Memory B cell (primary cell): ENCODE measurements at regions not wholly inside any gene's neighbourhood (a gene's known extent, or its start where the extent isn't known, plus 50 kb on each side); places are given as distances from the start of the nearest gene placed in this dataset.
A peak's percentile ranks its signal among the peaks of the same experiment; 100 is the strongest.
"Not testable (repeated sequence)": the region's sequence is repeated elsewhere in the genome, so short reads cannot be mapped to it uniquely, and the experiment has no call there.

Experiments
- ATAC-seq: fragments of 150-1000 bp; cut with Tn5 transposase; 2 replicates; pipeline ENCODE4 v1.10.0; 2021; ENCODE audit warnings: low read depth, mild to moderate bottlenecking, moderate library complexity
- DNase-seq, 2 donors: peaks; one replicate each; pipeline ENCODE4 v3.0.0; 2022; ENCODE audit warnings: low spot score in 2 of 2
- H3K27ac Mint-ChIP-seq: one replicate; pipeline ENCODE4 v1.8.0; 2022; ENCODE audit warnings: mild to moderate bottlenecking, moderate library complexity, mixed read lengths
- H3K27me3 Mint-ChIP-seq: one replicate; pipeline ENCODE4 v1.8.0; 2022; ENCODE audit warnings: mixed read lengths
- H3K36me3 Mint-ChIP-seq: one replicate; pipeline ENCODE4 v1.8.0; 2022; ENCODE audit warnings: mild to moderate bottlenecking, mixed read lengths
- H3K4me1 Mint-ChIP-seq: one replicate; pipeline ENCODE4 v1.8.0; 2022; ENCODE audit warnings: mixed read lengths
- H3K4me3 Mint-ChIP-seq: one replicate; pipeline ENCODE4 v1.8.0; 2022; ENCODE audit warnings: mild to moderate bottlenecking, moderate library complexity, mixed read lengths
- H3K9me3 Mint-ChIP-seq: one replicate; pipeline ENCODE4 v1.8.0; 2022; ENCODE audit warnings: mixed read lengths

- ATAC-seq, H3K27me3 Mint-ChIP-seq, H3K4me3 Mint-ChIP-seq, H3K9me3 Mint-ChIP-seq, H3K27ac Mint-ChIP-seq, H3K36me3 Mint-ChIP-seq, H3K4me1 Mint-ChIP-seq, DNase-seq: not testable (repeated sequence)
Observed at GRCh38 chr17:26936645-26937044, 357.3 kb upstream of the WSB1 start.

GRCh38 chr17:26937750-26938322 lies 356.1 kb upstream of the WSB1 start:
- not testable (repeated sequence) for H3K36me3 Mint-ChIP-seq, H3K4me3 Mint-ChIP-seq, ATAC-seq, H3K27ac Mint-ChIP-seq, DNase-seq, H3K9me3 Mint-ChIP-seq, H3K27me3 Mint-ChIP-seq, H3K4me1 Mint-ChIP-seq

DNA sequence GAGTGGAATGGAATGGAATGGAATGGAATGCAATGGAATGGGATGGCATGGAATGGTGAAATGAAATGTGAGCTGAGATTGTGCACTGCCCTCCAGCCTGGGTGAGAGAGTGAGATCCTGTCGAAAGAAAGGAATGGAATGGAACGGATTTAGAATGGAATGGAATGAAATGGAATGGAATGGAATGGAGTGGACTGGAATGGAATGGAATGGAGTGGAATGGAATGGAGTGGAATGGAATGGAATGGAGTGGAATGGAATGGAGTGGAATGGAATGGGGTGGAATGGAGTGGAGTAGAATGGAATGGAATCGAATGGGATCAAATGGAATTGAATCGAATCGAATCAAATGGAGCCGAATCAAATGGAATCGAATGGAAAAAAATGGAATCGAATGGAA lies 354.2 kb upstream of the WSB1 start:
- not testable (repeated sequence) for H3K27me3 Mint-ChIP-seq, H3K4me1 Mint-ChIP-seq, H3K27ac Mint-ChIP-seq, ATAC-seq, H3K9me3 Mint-ChIP-seq, H3K36me3 Mint-ChIP-seq, H3K4me3 Mint-ChIP-seq, DNase-seq

GRCh38 chr17:26940587-26940986 lies 353.3 kb upstream of the WSB1 start:
- not testable (repeated sequence) for H3K4me1 Mint-ChIP-seq, DNase-seq, H3K27ac Mint-ChIP-seq, H3K27me3 Mint-ChIP-seq, H3K9me3 Mint-ChIP-seq, H3K4me3 Mint-ChIP-seq, H3K36me3 Mint-ChIP-seq, ATAC-seq

GRCh38 chr17:26962255-26963162 lies 331.4 kb upstream of the WSB1 start:
- no peaks in the 10 kb centered on the region for H3K36me3 Mint-ChIP-seq
- no peaks in the 10 kb centered on the region for H3K4me1 Mint-ChIP-seq
- H3K27ac Mint-ChIP-seq, result no peak overlapping the region
- H3K27me3 Mint-ChIP-seq, result peaks cover 6% of the 10 kb centered on the region
- H3K9me3 Mint-ChIP-seq, result peaks cover 2% of the 10 kb centered on the region
- H3K4me3 Mint-ChIP-seq, result peak overlapping the region; percentile 39
- ATAC-seq (no peak), DNase-seq (no peak)

- H3K4me1 Mint-ChIP-seq, result no peaks in the 10 kb centered on the region
- H3K27me3 Mint-ChIP-seq, result peaks cover 6% of the 10 kb centered on the region
- H3K27ac Mint-ChIP-seq, result no peak overlapping the region
- H3K9me3 Mint-ChIP-seq, result peaks cover 2% of the 10 kb centered on the region
- peak overlapping the region; percentile 39 for H3K4me3 Mint-ChIP-seq
- no peaks in the 10 kb centered on the region for H3K36me3 Mint-ChIP-seq
- no peak for DNase-seq
- ATAC-seq, result no peak
Observed at GRCh38 chr17:26963163-26963503, 330.8 kb upstream of the WSB1 start.

GRCh38 chr17:26965898-26966624 lies 327.9 kb upstream of the WSB1 start:
- ATAC-seq, H3K27me3 Mint-ChIP-seq, H3K36me3 Mint-ChIP-seq, H3K9me3 Mint-ChIP-seq, H3K27ac Mint-ChIP-seq, H3K4me1 Mint-ChIP-seq, DNase-seq, H3K4me3 Mint-ChIP-seq: not testable (repeated sequence)

DNA sequence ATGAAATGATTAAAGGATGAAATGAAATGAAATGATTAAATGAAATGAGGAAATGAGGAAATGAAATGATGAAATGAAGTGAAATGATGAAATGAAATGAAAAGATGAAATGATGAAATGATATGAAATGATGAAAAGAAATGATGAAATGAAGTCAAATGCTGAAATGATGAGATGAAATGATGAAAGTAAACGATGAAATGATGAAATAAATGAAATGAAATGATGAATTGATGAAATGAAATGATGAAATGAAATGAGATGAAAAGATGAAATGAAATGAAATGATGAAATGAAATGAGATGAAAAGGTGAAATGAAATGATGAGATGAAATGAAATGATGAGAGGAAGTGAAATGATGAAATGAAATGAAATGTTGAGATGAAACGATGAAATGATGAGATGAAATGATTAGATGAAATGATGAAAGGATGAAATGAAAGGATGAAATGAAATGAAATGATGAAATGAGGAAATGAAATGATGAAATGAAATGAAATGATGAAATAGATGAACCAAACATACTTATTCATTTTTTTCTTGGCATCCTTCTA lies 327.2 kb upstream of the WSB1 start:
- not testable (repeated sequence) for H3K27me3 Mint-ChIP-seq

DNA sequence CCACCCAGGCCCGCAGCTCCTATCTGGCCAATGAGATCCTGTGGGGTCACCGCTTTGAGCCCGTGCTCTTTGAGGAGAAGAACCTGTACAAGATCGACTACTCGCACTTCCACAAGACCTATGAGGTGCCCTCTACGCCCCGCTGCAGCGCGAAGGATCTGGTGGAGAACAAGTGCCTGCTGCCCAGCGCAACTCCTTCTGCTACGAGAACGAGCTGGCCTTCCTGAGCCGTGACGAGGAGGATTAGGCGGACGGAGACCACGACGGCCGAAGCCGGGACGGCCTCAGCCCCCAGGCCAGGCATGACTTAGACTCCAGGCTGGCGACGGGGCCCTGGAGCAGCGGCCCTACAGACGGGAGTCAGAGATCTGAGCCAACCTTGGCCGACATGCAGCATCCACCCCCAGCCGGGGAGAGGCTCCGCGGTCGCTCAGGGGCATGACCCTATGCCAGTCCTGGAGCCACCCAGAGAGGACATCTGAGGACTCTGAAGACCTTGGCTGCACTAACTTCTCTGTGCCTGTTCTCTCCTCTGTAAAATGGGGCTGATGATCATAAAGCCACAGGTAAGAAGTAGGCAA lies 312.0 kb upstream of the WSB1 start:
- not testable (repeated sequence) for H3K27me3 Mint-ChIP-seq, DNase-seq, H3K9me3 Mint-ChIP-seq, H3K4me3 Mint-ChIP-seq, H3K36me3 Mint-ChIP-seq, H3K27ac Mint-ChIP-seq, ATAC-seq, H3K4me1 Mint-ChIP-seq

More for the DNA sequence above, 327.2 kb upstream of the WSB1 start:
- DNase-seq, H3K4me3 Mint-ChIP-seq, H3K4me1 Mint-ChIP-seq, ATAC-seq, H3K27ac Mint-ChIP-seq, H3K9me3 Mint-ChIP-seq, H3K36me3 Mint-ChIP-seq: not testable (repeated sequence)

DNA sequence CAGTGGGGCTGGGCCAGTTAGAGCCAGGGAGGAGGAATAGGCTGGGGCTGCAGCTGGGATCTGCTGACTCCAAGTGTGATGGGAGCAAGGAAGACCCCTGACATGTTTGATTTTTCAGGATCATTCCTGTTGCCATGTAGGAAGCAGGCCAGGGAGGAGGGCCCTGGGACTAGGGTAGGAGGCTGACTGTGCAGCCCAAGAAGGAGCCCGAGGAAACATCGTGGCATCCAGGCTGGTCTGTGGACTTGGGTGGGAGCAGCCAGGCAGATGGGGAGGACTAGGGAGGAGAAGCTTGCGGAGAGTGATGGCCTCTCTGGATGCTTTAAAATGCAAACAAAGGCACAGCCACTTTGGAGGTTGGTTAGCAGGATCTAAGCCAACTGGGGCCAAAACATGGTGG lies 311.4 kb upstream of the WSB1 start:
- not testable (repeated sequence) for H3K9me3 Mint-ChIP-seq, H3K4me1 Mint-ChIP-seq, H3K27me3 Mint-ChIP-seq, H3K36me3 Mint-ChIP-seq, H3K4me3 Mint-ChIP-seq, ATAC-seq, H3K27ac Mint-ChIP-seq, DNase-seq

DNA sequence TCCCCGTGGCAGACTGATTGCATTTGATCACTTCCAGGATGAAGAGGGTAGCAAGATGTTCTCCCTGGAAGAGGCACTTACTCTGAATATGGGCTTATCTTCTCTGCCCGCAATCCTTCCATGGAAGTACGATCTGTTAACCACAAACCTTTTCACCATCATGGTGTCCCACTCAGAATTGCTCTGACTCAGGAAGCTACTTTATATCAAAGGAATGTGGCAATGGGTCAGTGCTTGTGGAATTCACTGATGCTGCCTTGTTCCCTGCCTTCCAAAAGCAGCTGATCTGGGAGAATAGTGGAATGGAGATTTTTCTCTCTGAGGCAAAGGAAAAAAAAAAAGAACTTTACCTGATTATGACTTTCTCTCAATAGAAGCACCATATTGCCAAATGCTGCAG lies 306.1 kb upstream of the WSB1 start:
- H3K27ac Mint-ChIP-seq, H3K27me3 Mint-ChIP-seq, H3K36me3 Mint-ChIP-seq, ATAC-seq, H3K9me3 Mint-ChIP-seq, H3K4me1 Mint-ChIP-seq, DNase-seq, H3K4me3 Mint-ChIP-seq: not testable (repeated sequence)

DNA sequence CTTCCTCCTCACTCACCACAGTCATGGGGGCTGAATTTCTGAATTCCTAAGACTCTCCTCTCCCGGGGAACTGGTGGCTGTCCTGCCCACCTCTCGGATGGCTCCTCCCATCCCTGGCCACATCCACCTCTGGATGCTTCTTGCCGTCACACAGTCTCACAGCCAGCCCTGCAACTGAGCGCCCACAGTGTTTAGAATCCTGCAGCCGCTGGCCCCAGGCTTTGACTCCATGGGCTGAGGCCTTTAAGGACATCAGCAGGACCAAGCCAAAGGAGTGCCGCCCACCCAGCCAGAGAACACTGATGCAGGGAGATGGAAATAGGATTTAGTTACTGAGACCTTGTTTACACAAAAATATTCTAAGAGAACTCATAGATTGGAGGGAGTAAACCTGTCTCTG lies 299.3 kb upstream of the WSB1 start:
- H3K4me3 Mint-ChIP-seq, H3K27me3 Mint-ChIP-seq, DNase-seq, H3K27ac Mint-ChIP-seq, ATAC-seq, H3K36me3 Mint-ChIP-seq, H3K9me3 Mint-ChIP-seq, H3K4me1 Mint-ChIP-seq: not testable (repeated sequence)

DNA sequence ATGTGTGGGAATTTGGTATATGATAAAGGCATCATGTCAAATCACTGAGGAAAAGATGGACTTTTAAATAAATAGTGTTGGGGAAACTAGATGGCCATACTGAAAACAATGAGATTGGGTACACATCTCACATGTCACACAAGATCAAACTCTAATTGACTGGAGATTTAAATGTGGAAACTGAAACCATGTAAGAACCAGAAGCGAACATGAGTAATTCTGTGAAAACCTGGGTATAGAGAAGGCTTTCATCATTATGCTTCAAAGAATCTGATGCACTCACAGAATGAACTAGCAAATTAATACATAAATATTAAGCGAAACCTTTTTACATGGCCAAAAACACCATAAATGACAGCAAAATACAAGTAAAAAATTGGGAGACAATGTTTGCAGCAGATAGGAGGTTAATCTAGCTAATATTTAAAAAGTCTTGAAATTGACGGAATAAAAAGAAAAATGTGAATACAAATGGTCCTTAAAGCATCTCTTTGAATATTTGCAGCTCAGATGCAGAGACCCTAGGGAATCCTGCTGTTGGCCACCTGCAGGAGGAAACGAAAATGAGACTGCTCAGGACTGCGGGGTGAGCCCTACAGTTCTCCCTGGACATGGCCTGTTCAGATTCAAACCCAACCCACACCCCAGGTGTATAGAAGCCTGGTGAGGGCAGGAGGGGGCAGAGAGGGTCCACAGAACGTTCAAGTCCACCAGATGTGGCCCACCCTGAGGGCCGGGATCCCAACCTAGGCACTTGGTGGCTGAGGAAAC lies 297.6 kb upstream of the WSB1 start:
- ATAC-seq, result peak; percentile 46
- not testable (repeated sequence) for H3K9me3 Mint-ChIP-seq, DNase-seq, H3K36me3 Mint-ChIP-seq, H3K27ac Mint-ChIP-seq, H3K27me3 Mint-ChIP-seq, H3K4me3 Mint-ChIP-seq, H3K4me1 Mint-ChIP-seq
